Effector memory CD4-positive, alpha-beta T cell (primary cell): ENCODE measurements at regions not wholly inside any gene's neighbourhood (a gene's known extent, or its start where the extent isn't known, plus 50 kb on each side); places are given as distances from the start of the nearest gene placed in this dataset.

Source experiments
- DNase-seq, 3 donors: peaks; one replicate each; pipeline ENCODE4 v3.0.0-alpha.2; 2020
- H3K27ac ChIP-seq: 2 replicates; pipeline ENCODE4 v1.7.0; 2013; ENCODE audit warnings: mild to moderate bottlenecking, low read length, moderate library complexity; ENCODE audit not compliant: insufficient read depth, poor library complexity, severe bottlenecking
- H3K27me3 ChIP-seq: replicated peaks from 2 replicates; pipeline ENCODE4 v1.7.0; 2013; ENCODE audit warnings: mild to moderate bottlenecking, low read length; ENCODE audit not compliant: insufficient read depth, control insufficient read depth, poor library complexity, severe bottlenecking
- H3K36me3 ChIP-seq: 2 replicates; pipeline ENCODE4 v1.7.0; 2013; ENCODE audit warnings: mild to moderate bottlenecking, low read length, moderate library complexity; ENCODE audit not compliant: control insufficient read depth, insufficient read depth
- H3K4me1 ChIP-seq: 2 replicates; pipeline ENCODE4 v1.7.0; 2013; ENCODE audit warnings: low read length, mild to moderate bottlenecking; ENCODE audit not compliant: control insufficient read depth, insufficient read depth, poor library complexity, severe bottlenecking
- H3K4me3 ChIP-seq: 2 replicates; pipeline ENCODE4 v1.7.0; 2013; ENCODE audit warnings: low read length, low read depth, mild to moderate bottlenecking; ENCODE audit not compliant: insufficient read depth, poor library complexity, severe bottlenecking
- H3K9me3 ChIP-seq: 2 replicates; pipeline ENCODE4 v1.7.0; 2013; ENCODE audit warnings: mild to moderate bottlenecking, low read length, moderate library complexity; ENCODE audit not compliant: control insufficient read depth

DNA sequence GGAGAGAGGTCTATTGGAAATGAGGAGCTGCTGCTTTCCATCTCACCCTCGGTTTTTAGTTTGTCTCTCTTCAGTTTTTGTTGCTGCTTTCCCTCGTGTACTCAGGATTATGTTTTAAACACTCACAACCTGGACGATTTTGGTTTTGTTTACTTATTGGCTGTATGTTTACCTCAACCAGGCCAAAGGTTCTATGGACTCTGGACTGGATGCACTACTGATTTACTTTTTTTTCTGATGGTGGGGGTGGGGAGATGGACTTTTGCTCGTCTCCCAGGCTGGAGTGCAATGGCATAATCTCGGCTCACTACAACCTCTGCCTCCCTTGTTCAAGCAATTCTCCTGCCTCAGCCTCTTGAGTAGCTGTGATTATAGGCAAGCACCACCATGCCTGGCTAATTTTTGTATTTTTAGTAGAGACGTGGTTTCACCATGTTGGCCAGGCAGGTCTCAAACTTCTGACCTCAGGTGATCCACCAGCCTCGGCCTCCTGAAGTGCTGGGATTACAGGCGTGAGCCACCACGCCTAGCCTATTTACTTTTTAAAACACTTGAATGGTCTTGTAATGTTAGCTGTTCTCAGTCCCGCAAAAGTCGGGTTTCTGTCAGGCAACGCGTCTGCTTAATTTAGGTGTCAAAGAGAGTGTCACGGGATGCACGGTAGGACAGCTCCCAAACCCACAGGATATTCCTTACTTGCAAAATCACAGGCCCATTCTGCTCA lies 148.2 kb upstream of the RIPOR2 start:
- H3K4me1 ChIP-seq: peaks cover 17% of the 10 kb centered on the region
- no peak for DNase-seq
- H3K27me3 ChIP-seq: no peaks in the 10 kb centered on the region
- no peak overlapping the region for H3K27ac ChIP-seq
- no peaks in the 10 kb centered on the region for H3K36me3 ChIP-seq
- no peak overlapping the region for H3K4me3 ChIP-seq
- H3K9me3 ChIP-seq: no peaks in the 10 kb centered on the region

- H3K4me1 ChIP-seq: peaks cover 17% of the 10 kb centered on the region
- no peak for DNase-seq
- H3K27ac ChIP-seq: no peak overlapping the region
- no peaks in the 10 kb centered on the region for H3K9me3 ChIP-seq
- peaks cover 2% of the 10 kb centered on the region for H3K36me3 ChIP-seq
- no peaks in the 10 kb centered on the region for H3K27me3 ChIP-seq
- no peak overlapping the region for H3K4me3 ChIP-seq
Observed at GRCh38 chr6:25084508-25084833, 148.7 kb upstream of the RIPOR2 start.

- H3K27me3 ChIP-seq: no peaks in the 10 kb centered on the region
- H3K9me3 ChIP-seq: no peaks in the 10 kb centered on the region
- H3K36me3 ChIP-seq: peaks cover 4% of the 10 kb centered on the region
- H3K4me3 ChIP-seq: no peak overlapping the region
- peaks cover 17% of the 10 kb centered on the region for H3K4me1 ChIP-seq
- no peak for DNase-seq
- no peak overlapping the region for H3K27ac ChIP-seq
Observed at GRCh38 chr6:25085756-25086155, 150.0 kb upstream of the RIPOR2 start.

DNA sequence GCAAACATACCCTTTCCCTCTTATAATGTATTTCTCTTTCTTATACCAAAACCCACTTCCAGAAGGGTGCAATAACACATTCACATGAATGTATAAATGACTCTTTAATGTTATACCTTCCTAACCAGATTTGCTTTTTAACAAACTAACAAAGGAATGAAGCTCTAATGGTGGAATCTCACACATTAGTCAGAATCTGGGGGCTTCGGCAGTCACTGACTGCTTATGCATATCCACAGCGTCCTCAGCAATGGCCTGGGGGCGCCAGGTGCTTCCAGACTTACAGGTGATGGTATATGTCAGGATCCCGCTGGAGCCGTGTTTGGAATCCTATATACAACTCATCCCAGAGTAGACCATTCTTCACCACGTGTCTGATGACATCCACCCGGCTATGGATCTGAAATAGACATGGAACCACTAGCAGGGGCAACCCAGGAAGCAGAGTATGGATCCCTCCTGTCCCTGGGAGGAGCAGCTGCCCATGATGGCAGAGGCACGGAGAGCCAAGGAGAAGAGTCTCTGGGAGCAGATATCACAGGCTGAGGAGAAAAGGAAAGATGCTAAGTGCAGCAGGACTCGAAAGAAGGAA lies 150.8 kb upstream of the RIPOR2 start:
- H3K36me3 ChIP-seq: peaks cover 8% of the 10 kb centered on the region
- no peaks in the 10 kb centered on the region for H3K9me3 ChIP-seq
- DNase-seq: no peak
- peaks cover 17% of the 10 kb centered on the region for H3K4me1 ChIP-seq
- H3K27me3 ChIP-seq: no peaks in the 10 kb centered on the region
- no peak overlapping the region for H3K27ac ChIP-seq
- H3K4me3 ChIP-seq: no peak overlapping the region

DNA sequence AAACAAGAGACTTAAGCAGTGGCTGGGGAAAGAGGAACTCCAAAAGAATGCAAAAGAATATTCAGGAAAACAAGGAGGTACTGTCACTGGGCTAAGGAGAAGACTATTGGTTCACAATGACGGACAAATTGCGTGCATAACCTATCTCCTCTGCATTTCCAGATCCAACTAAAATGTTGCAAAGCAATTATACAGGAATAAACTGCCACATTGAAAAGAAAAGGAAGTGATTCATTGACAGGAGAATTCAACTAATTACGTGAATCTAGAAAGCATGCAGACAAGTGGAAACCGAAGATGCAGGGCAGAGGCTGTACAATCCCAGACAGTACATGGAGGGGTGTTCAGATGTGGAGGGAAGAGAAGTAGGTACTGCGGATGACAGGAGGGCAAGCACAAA lies 152.8 kb upstream of the RIPOR2 start:
- no peak overlapping the region for H3K27ac ChIP-seq
- no peaks in the 10 kb centered on the region for H3K27me3 ChIP-seq
- peaks cover 17% of the 10 kb centered on the region for H3K4me1 ChIP-seq
- H3K36me3 ChIP-seq: peaks cover 24% of the 10 kb centered on the region
- DNase-seq: no peak
- H3K4me3 ChIP-seq: no peak overlapping the region
- H3K9me3 ChIP-seq: no peaks in the 10 kb centered on the region

DNA sequence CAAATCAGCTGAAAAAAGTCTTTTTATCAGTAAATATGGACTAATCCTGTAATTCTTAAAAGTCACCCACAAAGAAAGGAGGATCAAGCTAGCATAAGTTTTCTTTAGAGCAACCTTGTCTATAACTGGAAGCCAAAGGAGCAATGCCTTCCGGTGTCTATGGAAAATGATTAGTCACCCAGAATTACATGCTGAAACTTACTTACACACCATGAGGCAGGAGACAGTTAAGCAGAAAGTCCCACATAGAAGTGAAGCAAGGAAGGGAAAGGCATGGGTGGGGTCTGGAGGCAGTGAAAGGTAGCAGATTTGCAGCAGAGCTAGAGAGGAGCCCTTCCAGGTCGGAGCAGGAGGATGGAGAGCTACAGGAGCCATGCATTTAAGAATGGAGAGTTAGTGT lies 153.7 kb upstream of the RIPOR2 start:
- Histone ChIP-seq H3K4me3 (no peak overlapping the region), H3K4me1 (peaks cover 17% of the 10 kb centered on the region), H3K27ac (no peak overlapping the region), H3K36me3 (peaks cover 30% of the 10 kb centered on the region), H3K27me3 (no peaks in the 10 kb centered on the region), H3K9me3 (no peaks in the 10 kb centered on the region)
- DNase-seq: no peak

- Histone ChIP-seq H3K36me3 (peaks cover 40% of the 10 kb centered on the region), H3K9me3 (no peaks in the 10 kb centered on the region), H3K4me1 (no peaks in the 10 kb centered on the region), H3K27ac (no peak overlapping the region), H3K4me3 (no peak overlapping the region), H3K27me3 (no peaks in the 10 kb centered on the region)
- DNase-seq: no peak
Observed at GRCh38 chr6:25094726-25095125, 159.0 kb upstream of the RIPOR2 start.

DNA sequence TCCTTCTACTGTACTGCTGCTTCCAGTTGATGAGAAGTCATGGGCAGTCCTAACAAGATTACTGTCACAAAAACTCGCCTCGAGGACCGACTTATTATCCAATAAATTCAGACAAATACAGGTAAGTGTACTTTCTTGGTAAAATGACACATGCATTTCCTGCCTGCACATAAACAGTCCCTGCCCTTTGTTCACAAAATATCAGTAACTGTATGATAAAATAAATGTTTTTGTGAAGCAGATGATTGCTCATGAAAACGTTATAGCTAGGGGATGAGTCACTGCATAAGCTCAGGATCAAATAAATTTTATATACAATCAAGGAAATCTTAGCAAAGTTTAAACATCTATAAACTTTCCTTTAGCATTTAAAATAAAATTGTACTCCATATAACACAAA lies 164.5 kb upstream of the RIPOR2 start:
- Histone ChIP-seq H3K9me3 (no peaks in the 10 kb centered on the region), H3K27me3 (no peaks in the 10 kb centered on the region), H3K36me3 (peaks cover 13% of the 10 kb centered on the region), H3K4me3 (no peak overlapping the region), H3K4me1 (no peaks in the 10 kb centered on the region), H3K27ac (no peak overlapping the region)
- no peak for DNase-seq

DNA sequence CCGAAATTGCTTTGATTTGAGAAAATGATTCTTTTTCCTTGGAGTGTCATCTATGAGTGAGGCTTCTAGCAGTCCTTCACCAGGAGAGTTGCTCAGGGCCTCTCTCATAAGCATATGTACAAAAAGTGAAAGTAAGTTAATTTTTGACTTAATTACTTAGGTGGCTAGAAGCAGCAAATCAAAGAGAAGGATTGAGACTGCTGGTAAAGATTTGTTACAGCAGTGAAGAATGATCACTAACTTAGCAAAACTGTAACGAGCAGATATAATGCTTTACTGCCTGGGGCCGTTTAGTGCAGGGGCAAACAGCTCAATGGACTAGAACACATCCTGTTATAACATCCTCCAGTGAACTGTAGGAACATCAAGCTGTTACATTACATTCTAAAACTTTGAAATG lies 167.8 kb upstream of the RIPOR2 start:
- peaks cover 33% of the 10 kb centered on the region for H3K36me3 ChIP-seq
- no peaks in the 10 kb centered on the region for H3K9me3 ChIP-seq
- H3K27me3 ChIP-seq: no peaks in the 10 kb centered on the region
- H3K27ac ChIP-seq: no peak overlapping the region
- H3K4me3 ChIP-seq: no peak overlapping the region
- H3K4me1 ChIP-seq: no peaks in the 10 kb centered on the region
- no peak for DNase-seq

GRCh38 chr6:25105070-25105925 lies 169.5 kb upstream of the RIPOR2 start:
- no peak overlapping the region for H3K4me3 ChIP-seq
- no peak overlapping the region for H3K27ac ChIP-seq
- no peaks in the 10 kb centered on the region for H3K9me3 ChIP-seq
- no peaks in the 10 kb centered on the region for H3K27me3 ChIP-seq
- DNase-seq: no peak
- H3K4me1 ChIP-seq: no peaks in the 10 kb centered on the region
- peaks cover 39% of the 10 kb centered on the region for H3K36me3 ChIP-seq
